Mucosa of descending colon (tissue), 3 donors: ENCODE measurements at regions not wholly inside any gene's neighbourhood (a gene's known extent, or its start where the extent isn't known, plus 50 kb on each side); places are given as distances from the start of the nearest gene placed in this dataset.

ENCODE experiments used
- ATAC-seq: fragments of 200-7000 bp; cut with Tn5 transposase; one replicate; pipeline ENCODE4 v1.9.1; 2020; ENCODE audit warnings: mild to moderate bottlenecking, moderate library complexity
- DNase-seq, 3 donors: peaks; one replicate each; pipeline ENCODE4 v3.0.0-alpha.2; 2020
- H3K36me3 ChIP-seq: fragments of 200-600 bp; one replicate; pipeline ENCODE4 v1.8.0; 2021; ENCODE audit warnings: low read depth, mild to moderate bottlenecking
- H3K4me1 ChIP-seq: fragments of 200-600 bp; one replicate; pipeline ENCODE4 v1.8.0; 2021; ENCODE audit warnings: low read depth, mild to moderate bottlenecking
- H3K4me3 ChIP-seq: fragments of 200-600 bp; one replicate; pipeline ENCODE4 v1.8.0; 2021; ENCODE audit warnings: mild to moderate bottlenecking
- H3K9me3 ChIP-seq: fragments of 200-600 bp; one replicate; pipeline ENCODE4 v1.8.0; 2021; ENCODE audit warnings: mild to moderate bottlenecking
- CTCF ChIP-seq: fragments of 200-600 bp; IDR thresholded peaks from one replicate; pipeline ENCODE4 v1.8.0; 2022; ENCODE audit warnings: antibody characterized with exemption, mild to moderate bottlenecking
- intact Hi-C, 2 donors: fragments of 100-400 bp; cut with DNase I in 1 of 2; cut with micrococcal nuclease in 1 of 2; formaldehyde crosslinking; loops; one replicate each; pipeline versions ENCODE4 v1.11.0 to v1.11.1; 2022; cut with DNase I, micrococcal nuclease
- donor health status: DM: no; HTN: no; CAD: no; lungs with moderate emphysema.
- donor health status: DM: no; HTN: no; CAD: no.
- donor health status: DM: no; HTN: yes; CAD: no.

DNA sequence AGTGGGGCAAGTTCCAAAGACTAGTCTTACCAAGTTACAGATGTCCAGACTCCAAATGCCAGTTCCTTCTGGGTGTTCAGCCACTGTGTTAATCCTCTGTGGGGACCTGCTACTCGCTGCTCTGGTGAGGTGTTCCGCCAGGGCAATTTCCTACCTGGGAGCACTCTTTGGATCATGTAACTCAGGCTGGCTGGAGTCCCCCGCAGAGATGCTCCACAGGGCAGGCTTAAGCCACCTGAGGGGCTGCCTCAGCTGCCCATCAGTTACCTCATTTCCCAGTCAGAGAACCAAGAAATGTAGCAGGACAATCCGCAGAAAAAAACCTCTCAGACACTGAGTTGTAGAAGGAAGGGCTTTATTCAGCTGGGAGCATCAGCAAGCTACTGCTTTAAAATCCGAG is 133.8 kb downstream of the ZNF737 start:
- H3K4me1 ChIP-seq = no peaks in the 10 kb centered on the region
- ATAC-seq = no peak
- no peak for TF ChIP-seq CTCF
- peaks cover 4% of the 10 kb centered on the region for H3K9me3 ChIP-seq
- H3K36me3 ChIP-seq = no peaks in the 10 kb centered on the region
- H3K4me3 ChIP-seq = no peak overlapping the region
- DNase-seq = no peak
- intact Hi-C loops = no loop called here

GRCh38 chr19:20423381-20424197 is 142.0 kb downstream of the ZNF737 start:
- peaks cover 4% of the 10 kb centered on the region for H3K9me3 ChIP-seq
- intact Hi-C loops = loop anchor here in 1 of 2 donors (10.0 kb wide), 1 partner anchor 141 kb away; the partner anchor contains the start of gene ZNF737
- TF ChIP-seq CTCF = no peak
- peak; percentile 10 to 62 (median 53) for DNase-seq
- no peaks in the 10 kb centered on the region for H3K36me3 ChIP-seq
- no peak overlapping the region for H3K4me3 ChIP-seq
- no peaks in the 10 kb centered on the region for H3K4me1 ChIP-seq
- ATAC-seq = peak; percentile 59

GRCh38 chr19:20422216-20423205 is 143.1 kb downstream of the ZNF737 start:
- Histone ChIP-seq H3K36me3 (no peaks in the 10 kb centered on the region), H3K9me3 (peaks cover 4% of the 10 kb centered on the region), H3K4me1 (no peaks in the 10 kb centered on the region), H3K4me3 (no peak overlapping the region)
- DNase-seq = no peak
- no peak for TF ChIP-seq CTCF
- ATAC-seq = no peak
- intact Hi-C loops = loop anchor here in 1 of 2 donors (10.0 kb wide), 1 partner anchor 142 kb away; the partner anchor contains the start of gene ZNF737

DNA sequence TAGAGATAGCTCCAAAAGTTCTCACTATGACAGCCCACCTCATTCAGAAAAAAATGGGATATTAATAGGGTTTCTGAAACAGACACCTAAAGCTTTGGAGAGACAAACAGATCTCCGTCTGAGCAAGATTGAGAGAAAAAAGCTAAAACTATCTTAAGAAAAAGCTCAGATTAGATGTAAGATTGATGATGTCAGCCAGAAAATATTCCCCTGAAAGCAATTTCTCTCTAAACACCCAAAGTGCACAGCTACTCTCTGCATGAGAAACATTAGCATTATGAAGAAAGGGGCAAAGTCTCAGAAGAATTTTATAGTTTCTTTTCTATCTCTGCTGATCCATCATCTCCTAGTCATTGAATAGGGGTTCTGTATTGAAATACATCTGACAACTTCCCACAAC is 148.9 kb downstream of the ZNF737 start:
- ATAC-seq = no peak
- Histone ChIP-seq H3K36me3 (no peaks in the 10 kb centered on the region), H3K4me1 (no peaks in the 10 kb centered on the region), H3K9me3 (peaks cover 14% of the 10 kb centered on the region), H3K4me3 (no peak overlapping the region)
- intact Hi-C loops = no loop called here
- TF ChIP-seq CTCF = no peak
- no peak for DNase-seq

DNA sequence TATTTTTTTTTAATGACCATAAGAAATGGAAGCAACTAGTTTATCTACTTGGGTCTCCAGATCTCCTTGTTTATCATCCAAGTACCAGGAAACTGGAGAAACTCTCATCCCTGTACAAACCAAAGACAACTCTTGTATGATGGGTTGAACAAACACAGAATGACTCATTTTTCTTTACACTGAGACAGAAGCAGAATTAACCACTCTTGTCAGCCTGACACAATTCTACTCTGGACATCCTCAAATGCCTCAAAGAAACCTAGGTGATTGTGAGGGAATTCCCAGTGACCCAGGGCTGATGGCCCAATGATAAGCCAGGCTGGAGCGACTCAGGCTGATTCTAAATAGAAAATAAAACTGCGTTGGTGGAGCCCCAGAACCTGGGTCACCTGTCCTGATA is 151.5 kb downstream of the ZNF737 start:
- no peak for DNase-seq
- no peak for ATAC-seq
- Histone ChIP-seq H3K4me1 (no peaks in the 10 kb centered on the region), H3K9me3 (peaks cover 22% of the 10 kb centered on the region), H3K36me3 (no peaks in the 10 kb centered on the region), H3K4me3 (no peak overlapping the region)
- intact Hi-C loops = no loop called here
- no peak for TF ChIP-seq CTCF
